Brain microvascular endothelial cell (primary cell): ENCODE measurements at regions not wholly inside any gene's neighbourhood (a gene's known extent, or its start where the extent isn't known, plus 50 kb on each side); places are given as distances from the start of the nearest gene placed in this dataset.

ENCODE experiments used
- DNase-seq: peaks from one replicate; pipeline ENCODE4 v3.0.0-alpha.2; 2020
- H3K27ac ChIP-seq: fragments of 250-450 bp; sonication (Bioruptor Pico); 2 replicates; pipeline ENCODE4 v1.5.1; 2020; ENCODE audit warnings: mild to moderate bottlenecking, moderate library complexity
- H3K27me3 ChIP-seq: fragments of 250-450 bp; sonication (Bioruptor Pico); replicated peaks from 2 replicates; pipeline ENCODE4 v1.5.1; 2020; ENCODE audit warnings: mild to moderate bottlenecking
- H3K36me3 ChIP-seq: fragments of 250-450 bp; sonication (Bioruptor Pico); replicated peaks from 2 replicates; pipeline ENCODE4 v1.5.1; 2020; ENCODE audit warnings: mild to moderate bottlenecking
- H3K4me3 ChIP-seq: 2 replicates; pipeline ENCODE4 v1.5.1; 2011; ENCODE audit warnings: low read depth, mild to moderate bottlenecking, control low read depth, low read length, moderate library complexity
- CTCF ChIP-seq: IDR thresholded peaks from 2 replicates; pipeline ENCODE4 v1.5.1; 2011; ENCODE audit warnings: low read depth, mild to moderate bottlenecking, moderate library complexity, low read length, control low read depth, inconsistent platforms; ENCODE audit errors: missing control alignments
- in situ Hi-C: cut with HindIII; loops from 2 replicates; pipeline ENCODE4 v1.10.0; 2017; ENCODE audit warnings: low sequenced_read_pairs, low pct_ligation_motif_present

DNA sequence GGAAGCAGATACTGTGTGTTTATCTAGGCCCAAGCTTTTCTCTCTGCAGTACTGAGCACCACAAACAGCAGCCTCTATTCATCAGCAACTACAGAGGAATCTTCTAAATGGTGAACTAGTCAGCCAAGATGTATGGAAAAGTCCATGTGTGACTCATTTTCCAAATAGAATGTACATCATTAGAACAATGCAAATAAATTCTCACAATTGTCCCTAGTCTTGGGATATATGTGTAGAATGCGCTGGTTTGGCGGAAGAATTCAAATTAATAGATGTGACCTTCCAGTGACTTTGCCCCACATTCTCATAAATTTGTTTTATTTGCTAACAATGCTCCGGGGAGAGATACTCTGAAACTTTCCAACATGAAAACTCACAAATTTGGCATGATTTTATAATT, 436.2 kb downstream of the CBLN4 start:
- Histone ChIP-seq H3K27ac (no peak overlapping the region), H3K27me3 (no peaks in the 10 kb centered on the region), H3K4me3 (no peak overlapping the region), H3K36me3 (no peaks in the 10 kb centered on the region)
- no peak for DNase-seq
- no peak for TF ChIP-seq CTCF
- in situ Hi-C loops = no loop called here

- Histone ChIP-seq H3K27ac (no peak overlapping the region), H3K36me3 (no peaks in the 10 kb centered on the region), H3K27me3 (no peaks in the 10 kb centered on the region), H3K4me3 (no peak overlapping the region)
- no peak for DNase-seq
- TF ChIP-seq CTCF = no peak
- in situ Hi-C loops = no loop called here
Measured at GRCh38 chr20:55567826-55568225, 437.5 kb downstream of the CBLN4 start.

DNA sequence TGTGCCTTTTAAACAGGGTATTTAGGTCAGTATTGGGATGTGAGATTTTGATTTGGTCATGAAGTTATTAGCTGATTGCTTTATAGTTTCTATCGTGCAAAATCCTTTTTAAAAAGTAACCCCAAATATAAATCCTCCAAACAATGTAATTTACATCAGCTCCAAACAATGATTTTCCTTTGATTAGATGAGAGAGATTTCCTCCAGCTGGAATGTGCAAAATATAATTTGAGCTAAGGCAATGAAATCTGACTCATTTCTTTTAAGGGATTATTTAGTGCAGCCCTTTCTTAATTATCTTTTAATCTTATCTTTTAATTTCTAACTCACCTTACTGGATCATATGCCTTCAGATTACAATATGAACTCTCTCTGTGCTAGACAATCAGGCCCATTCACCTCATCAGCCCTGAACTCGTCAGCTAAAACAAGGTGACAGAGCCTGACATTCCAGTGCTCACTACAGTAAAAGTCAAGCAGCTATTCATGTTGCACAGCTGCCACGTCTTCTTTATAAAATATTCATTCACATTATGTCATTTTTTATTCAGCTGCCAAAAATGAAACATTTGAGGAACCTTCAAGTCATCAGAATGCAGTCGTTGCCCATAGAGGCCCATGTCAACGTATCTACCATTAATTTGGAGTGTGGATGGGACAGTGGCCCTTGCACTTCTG, 440.1 kb downstream of the CBLN4 start:
- H3K27me3 ChIP-seq = no peaks in the 10 kb centered on the region
- H3K4me3 ChIP-seq = no peak overlapping the region
- no peak for TF ChIP-seq CTCF
- H3K36me3 ChIP-seq = no peaks in the 10 kb centered on the region
- in situ Hi-C loops = no loop called here
- no peak overlapping the region for H3K27ac ChIP-seq
- no peak for DNase-seq

- Histone ChIP-seq H3K36me3 (no peaks in the 10 kb centered on the region), H3K27ac (no peak overlapping the region), H3K4me3 (no peak overlapping the region), H3K27me3 (no peaks in the 10 kb centered on the region)
- DNase-seq = no peak
- no peak for TF ChIP-seq CTCF
- in situ Hi-C loops = no loop called here
Measured at GRCh38 chr20:55561259-55561658, 444.1 kb downstream of the CBLN4 start.

DNA sequence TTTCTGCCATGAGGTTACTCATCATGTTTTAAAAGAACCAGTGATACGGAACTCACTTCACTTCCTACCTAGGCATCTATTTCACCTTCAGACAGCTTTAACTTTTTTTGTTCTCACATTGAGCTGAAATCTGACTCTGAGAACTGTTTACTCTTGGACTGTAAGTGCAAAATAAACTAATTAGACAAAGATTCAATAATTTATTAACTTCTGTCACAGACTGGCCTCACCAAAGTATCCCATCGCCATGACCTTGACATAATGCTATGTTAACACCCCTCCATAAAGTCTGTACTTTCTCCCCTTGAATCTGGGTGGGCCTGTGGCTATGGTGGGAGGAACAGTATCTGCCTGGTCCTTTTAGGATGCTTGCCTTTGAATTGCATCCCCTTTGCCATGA, 448.1 kb downstream of the CBLN4 start:
- H3K27me3 ChIP-seq = no peaks in the 10 kb centered on the region
- DNase-seq = no peak
- TF ChIP-seq CTCF = no peak
- H3K27ac ChIP-seq = no peak overlapping the region
- in situ Hi-C loops = no loop called here
- H3K4me3 ChIP-seq = no peak overlapping the region
- no peaks in the 10 kb centered on the region for H3K36me3 ChIP-seq

DNA sequence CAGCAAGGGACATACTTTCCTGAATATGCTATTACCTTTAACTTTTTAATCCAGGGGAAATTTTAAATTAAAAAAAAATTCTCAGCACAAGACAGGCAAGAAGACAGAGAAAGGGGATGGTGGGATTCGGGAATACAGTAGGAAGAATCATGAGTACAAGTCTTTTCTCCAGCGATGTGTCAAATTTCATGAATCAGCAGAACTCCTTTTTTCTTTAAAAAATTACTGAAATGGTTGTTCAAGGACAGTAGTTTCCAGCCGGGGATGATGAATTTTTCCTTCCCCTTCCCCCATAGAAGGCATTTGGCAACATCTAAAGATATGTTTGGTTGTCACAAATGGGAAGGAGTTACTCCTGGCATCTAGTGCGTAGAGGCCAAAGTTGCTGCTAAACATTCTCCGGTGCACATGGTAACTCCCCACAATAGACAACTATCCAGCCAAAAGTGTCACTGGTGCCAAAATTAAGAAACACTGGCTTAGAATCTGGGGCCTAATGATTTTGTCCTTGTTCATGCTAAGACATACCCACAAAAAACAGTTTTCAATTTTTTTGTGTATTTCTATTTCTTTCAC, 450.2 kb downstream of the CBLN4 start:
- DNase-seq = no peak
- TF ChIP-seq CTCF = no peak
- no peak overlapping the region for H3K4me3 ChIP-seq
- no peak overlapping the region for H3K27ac ChIP-seq
- in situ Hi-C loops = no loop called here
- H3K27me3 ChIP-seq = no peaks in the 10 kb centered on the region
- no peaks in the 10 kb centered on the region for H3K36me3 ChIP-seq
